Posterior vena cava (tissue), 2 donors: ENCODE measurements at regions not wholly inside any gene's neighbourhood (a gene's known extent, or its start where the extent isn't known, plus 50 kb on each side); places are given as distances from the start of the nearest gene placed in this dataset.

Experiments used
- DNase-seq: peaks from one replicate; pipeline ENCODE4 v3.0.0-alpha.2; 2020; ENCODE audit warnings: low spot score
- intact Hi-C, 2 donors: fragments of 100-400 bp; cut with DNase I; formaldehyde crosslinking; loops; one replicate each; pipeline versions ENCODE4 v1.14.1 to v1.14.2; 2022 to 2023
- donor health status: DM: yes; HTN: yes; CAD: no.
- donor health status: DM: yes; HTN: yes; CAD: no.

- DNase-seq, result no peak
- intact Hi-C loops, result no loop called here
These were observed 66.7 kb upstream of the OLFM1 start for GRCh38 chr9:135020481-135021392.

- DNase-seq, result no peak
- intact Hi-C loops, result no loop called here
These were observed 66.1 kb upstream of the OLFM1 start for GRCh38 chr9:135021393-135021789.

GRCh38 chr9:135022191-135022870 is 65.1 kb upstream of the OLFM1 start:
- no peak for DNase-seq
- intact Hi-C loops, result no loop called here

- no peak for DNase-seq
- intact Hi-C loops, result no loop called here
These were observed 64.2 kb upstream of the OLFM1 start for GRCh38 chr9:135023088-135023785.

- no peak for DNase-seq
- intact Hi-C loops, result no loop called here
These were observed 63.6 kb upstream of the OLFM1 start for GRCh38 chr9:135023786-135024405.

GRCh38 chr9:135029463-135029862 is 58.0 kb upstream of the OLFM1 start:
- intact Hi-C loops, result no loop called here
- no peak for DNase-seq

- DNase-seq, result no peak
These were observed 57.5 kb upstream of the OLFM1 start for GRCh38 chr9:135029871-135030565.

GRCh38 chr9:135030566-135031226 is 56.8 kb upstream of the OLFM1 start:
- intact Hi-C loops, result no loop called here
- DNase-seq, result peak; percentile 32

More at GRCh38 chr9:135029871-135030565, 57.5 kb upstream of the OLFM1 start:
- intact Hi-C loops, result no loop called here

- DNase-seq, result peak; percentile 69
- intact Hi-C loops, result no loop called here
These were observed 55.2 kb upstream of the OLFM1 start for GRCh38 chr9:135032041-135032835.

GRCh38 chr9:135032868-135033460 is 54.5 kb upstream of the OLFM1 start:
- intact Hi-C loops, result no loop called here
- DNase-seq, result peak; percentile 65

- peak; percentile 40 for DNase-seq
- intact Hi-C loops, result no loop called here
These were observed 54.0 kb upstream of the OLFM1 start for GRCh38 chr9:135033487-135033886.

- intact Hi-C loops, result no loop called here
- DNase-seq, result peak; percentile 12
These were observed 53.4 kb upstream of the OLFM1 start for GRCh38 chr9:135034106-135034505.

- peak; percentile 72 for DNase-seq
- intact Hi-C loops, result no loop called here
These were observed 51.4 kb upstream of the OLFM1 start for GRCh38 chr9:135035781-135036760.

- intact Hi-C loops, result no loop called here
- peak; percentile 38 for DNase-seq
These were observed 50.5 kb upstream of the OLFM1 start for GRCh38 chr9:135036861-135037465.

GRCh38 chr9:135037521-135038250 is 49.8 kb upstream of the OLFM1 start:
- peak; percentile 46 for DNase-seq
- intact Hi-C loops, result no loop called here
